Activated effector memory CD4-positive, alpha-beta T cell treated with Interleukin-2 at 50 U/mL for 16 hours (primary cell): ENCODE measurements at regions not wholly inside any gene's neighbourhood (a gene's known extent, or its start where the extent isn't known, plus 50 kb on each side); places are given as distances from the start of the nearest gene placed in this dataset.
"Not testable (repeated sequence)": the region's sequence is repeated elsewhere in the genome, so short reads cannot be mapped to it uniquely, and the experiment has no call there.

Experiments
- DNase-seq: peaks from one replicate; pipeline ENCODE4 v3.0.0-alpha.2; 2020

GRCh38 chr16:66087308-66087707 lies 279.2 kb upstream of the CDH5 start:
- DNase-seq, result no peak

- DNase-seq, result no peak
Observed at GRCh38 chr16:66085651-66086050, 280.8 kb upstream of the CDH5 start.

DNA sequence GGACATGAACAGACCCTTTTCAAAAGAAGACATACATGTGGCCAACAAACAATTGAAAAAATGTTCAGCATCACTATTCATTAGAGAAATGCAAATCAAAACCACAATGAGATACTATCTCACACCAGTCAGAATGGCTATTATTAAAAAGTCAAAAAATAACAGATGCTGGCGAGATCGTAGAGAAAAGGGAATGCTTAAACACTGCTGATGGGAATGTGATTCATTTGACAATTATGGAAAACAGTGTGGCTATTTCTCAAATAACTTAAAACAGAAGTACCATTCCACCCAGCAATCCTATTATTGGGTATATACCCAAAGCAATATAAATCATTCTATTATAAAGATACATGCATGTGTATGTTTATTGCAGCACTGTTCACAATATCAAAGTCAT lies 281.8 kb upstream of the CDH5 start:
- not testable (repeated sequence) for DNase-seq

- no peak for DNase-seq
Observed at GRCh38 chr16:66084306-66084705, 282.2 kb upstream of the CDH5 start.

DNA sequence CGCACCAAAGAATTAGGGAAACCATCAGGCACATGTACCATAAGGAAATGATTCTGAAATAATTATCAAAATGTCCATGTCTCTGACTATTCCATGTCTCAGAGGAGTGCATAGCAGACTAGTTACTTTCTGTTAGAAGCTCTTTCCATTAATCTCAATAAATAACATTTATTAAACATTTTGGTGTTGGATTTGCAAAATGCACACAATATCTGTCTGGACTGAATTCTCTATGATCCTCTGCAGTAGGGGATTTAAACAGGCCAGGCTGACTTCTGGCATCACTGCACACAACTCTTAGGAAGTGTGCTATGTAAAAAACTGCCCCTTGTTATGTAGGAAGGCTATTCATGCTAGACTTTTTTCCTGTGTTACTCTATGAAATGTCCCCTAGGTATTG lies 283.3 kb upstream of the CDH5 start:
- DNase-seq, result no peak

DNA sequence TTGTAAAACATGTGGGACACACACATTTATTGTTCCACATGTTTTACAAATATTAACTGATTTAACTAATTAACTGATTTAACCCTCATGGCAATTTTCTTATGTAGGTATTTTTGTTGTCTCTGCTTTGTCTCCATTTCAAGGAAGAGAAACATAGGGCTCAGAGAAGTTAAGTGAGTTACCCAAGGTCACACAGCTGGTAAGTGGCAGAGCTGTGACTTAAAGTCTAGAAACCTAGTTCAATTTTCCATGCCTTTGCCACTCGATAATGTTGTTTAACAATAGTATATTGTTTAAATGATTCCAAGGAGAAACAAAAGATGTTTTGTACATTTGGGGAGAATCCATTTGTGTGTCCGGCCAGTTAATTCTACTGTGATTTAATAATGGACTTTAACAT lies 284.1 kb upstream of the CDH5 start:
- DNase-seq, result no peak

GRCh38 chr16:66081775-66082366 lies 284.6 kb upstream of the CDH5 start:
- DNase-seq, result no peak

DNA sequence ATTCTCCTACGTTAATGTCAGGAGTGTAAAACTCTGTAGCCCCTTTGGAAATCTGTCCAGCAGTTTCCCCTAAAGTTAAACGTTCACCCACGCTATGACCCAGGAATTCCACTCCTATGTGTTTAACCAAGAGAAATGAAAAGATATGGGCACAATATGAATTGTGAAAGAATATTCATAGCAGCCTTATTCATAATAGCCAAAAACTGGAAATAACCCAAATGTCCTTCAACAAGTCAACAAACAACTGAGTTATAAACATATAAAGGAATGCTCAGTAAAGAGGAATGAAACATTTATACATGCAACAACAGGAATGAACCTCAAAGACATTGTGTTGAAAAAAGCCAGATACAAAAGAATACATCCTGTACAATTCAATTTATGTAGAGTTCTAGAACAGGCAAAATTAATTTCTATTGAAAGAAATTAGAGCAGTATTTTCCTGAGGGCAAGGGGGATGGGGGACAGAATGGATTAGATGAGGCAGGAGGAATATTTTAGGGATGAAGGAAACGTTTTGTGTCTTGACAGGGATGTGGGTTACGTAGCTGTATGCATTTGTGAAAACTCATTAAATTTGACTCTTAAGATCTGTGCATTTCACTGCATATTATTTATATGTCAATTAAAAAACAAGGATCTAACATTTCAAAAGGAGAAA lies 286.7 kb upstream of the CDH5 start:
- DNase-seq, result no peak

DNA sequence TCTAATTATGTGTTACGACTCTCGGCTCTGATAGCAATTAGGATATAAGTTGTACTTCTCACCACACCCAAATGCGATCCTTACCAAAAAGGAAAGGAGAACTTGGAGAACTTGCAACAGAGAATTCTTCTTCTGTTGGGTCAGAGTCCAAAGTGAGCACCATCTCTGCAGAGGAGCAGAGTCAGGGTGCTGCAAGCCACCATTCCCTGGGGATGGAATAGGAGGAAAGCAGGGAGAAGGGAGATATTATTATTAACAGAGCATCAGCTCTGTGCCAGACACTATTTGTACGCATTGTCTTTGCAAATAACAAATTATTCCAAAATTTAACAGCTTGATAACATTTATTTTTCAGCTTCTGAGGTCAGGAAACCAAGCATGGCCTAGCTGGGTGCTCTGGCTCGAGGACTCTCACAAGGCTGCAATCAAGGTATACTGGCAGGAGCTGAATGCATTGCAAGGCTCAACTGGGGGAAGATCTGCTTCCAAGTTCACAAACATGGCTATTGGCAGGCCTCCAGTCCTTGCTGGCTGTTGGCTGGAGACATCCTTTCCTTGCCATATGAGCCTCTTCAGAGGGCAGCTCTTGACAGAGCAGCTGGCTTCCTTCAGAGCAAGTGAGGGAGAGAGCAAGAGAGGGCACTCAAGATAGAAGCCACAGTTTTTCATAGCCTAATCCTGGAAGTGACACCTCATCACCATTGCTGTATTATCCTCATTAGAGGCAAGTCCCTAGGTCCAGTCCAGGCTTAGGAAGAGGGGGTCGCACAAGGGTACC lies 296.2 kb upstream of the CDH5 start:
- DNase-seq, result no peak

GRCh38 chr16:66069587-66069986 lies 296.9 kb upstream of the CDH5 start:
- DNase-seq, result no peak

DNA sequence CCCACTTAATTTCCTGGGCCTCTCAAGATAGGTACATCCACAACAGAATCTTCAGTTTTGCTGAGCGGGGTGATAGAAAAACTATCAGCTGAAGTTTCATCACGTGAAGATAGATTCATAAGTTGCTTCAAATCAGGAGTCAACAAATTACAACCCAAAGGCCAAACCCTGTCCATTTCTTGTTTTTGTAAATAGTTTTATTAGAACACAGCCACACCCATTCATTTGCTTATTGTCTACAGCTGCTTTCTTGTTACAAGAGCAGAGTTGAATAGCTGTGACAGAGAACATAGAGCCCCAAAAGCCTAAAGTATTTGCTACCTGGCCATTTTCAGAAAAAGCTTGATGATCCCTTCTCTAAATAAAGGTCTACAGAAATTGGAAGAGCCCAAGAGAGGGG lies 300.1 kb upstream of the CDH5 start:
- no peak for DNase-seq

- DNase-seq, result no peak
Observed at GRCh38 chr16:66065925-66066324, 300.6 kb upstream of the CDH5 start.

DNA sequence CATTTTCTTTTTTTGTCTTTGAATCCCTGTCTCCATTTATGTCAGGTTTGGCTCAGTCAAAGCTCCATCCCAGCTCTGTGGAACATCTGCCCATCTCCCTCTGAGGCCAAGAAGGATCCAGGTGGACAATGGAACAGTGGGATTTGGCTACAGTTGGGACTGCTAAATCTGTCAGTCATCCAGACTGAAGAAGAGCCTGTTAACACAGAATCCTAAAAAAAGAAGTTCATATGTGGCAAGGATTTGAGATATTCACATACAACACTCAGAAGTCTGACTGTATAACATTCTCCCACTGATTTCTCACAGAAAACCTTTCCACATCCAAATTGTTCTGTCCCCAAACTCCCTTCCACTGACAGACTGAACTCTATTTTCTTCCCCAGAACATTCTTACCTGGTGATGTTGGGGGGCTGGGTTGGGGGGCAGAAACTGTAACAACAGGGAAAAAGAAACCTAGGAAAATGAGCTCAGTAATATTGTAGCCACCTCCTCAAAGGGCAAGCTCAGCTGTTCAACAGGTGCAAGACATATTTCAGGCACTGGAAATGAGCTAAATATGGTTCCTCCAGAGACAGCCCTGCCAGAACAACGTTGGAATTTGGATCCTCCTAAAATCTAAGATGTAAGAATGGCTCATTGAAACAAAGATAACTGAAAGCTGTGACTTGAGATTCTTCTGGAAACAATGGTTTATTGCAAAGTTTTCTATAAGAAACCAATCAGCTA lies 301.5 kb upstream of the CDH5 start:
- no peak for DNase-seq

GRCh38 chr16:66058832-66059231 lies 307.7 kb upstream of the CDH5 start:
- DNase-seq, result no peak

DNA sequence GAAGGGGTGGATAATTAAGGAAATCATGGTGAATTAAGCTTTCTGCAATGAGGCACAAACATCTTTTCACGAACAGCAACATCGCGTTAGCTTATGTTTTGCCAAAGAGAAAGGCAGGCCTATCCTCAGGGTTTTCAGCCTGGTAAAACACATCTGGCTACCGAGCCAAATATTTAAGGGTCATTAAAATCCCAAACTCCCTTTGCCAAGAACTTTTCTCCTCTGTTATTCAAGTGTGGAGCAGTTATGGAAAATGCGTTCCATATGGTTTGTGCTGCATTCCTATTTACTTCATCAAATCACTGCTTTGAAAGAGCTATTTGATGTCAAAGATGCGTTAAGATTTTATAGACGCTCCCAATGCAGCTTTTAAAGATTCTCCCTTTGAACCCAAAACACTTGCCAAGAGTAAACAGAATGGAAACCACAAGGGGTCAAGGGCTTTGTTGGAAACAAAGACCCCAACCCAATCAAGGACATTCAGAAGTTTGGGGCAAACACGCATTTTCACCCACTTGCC lies 308.3 kb upstream of the CDH5 start:
- DNase-seq, result no peak

GRCh38 chr16:66057057-66057456 lies 309.4 kb upstream of the CDH5 start:
- no peak for DNase-seq

GRCh38 chr16:66054095-66054494 lies 312.4 kb upstream of the CDH5 start:
- DNase-seq, result no peak

- no peak for DNase-seq
Observed at GRCh38 chr16:66052745-66053144, 313.7 kb upstream of the CDH5 start.

DNA sequence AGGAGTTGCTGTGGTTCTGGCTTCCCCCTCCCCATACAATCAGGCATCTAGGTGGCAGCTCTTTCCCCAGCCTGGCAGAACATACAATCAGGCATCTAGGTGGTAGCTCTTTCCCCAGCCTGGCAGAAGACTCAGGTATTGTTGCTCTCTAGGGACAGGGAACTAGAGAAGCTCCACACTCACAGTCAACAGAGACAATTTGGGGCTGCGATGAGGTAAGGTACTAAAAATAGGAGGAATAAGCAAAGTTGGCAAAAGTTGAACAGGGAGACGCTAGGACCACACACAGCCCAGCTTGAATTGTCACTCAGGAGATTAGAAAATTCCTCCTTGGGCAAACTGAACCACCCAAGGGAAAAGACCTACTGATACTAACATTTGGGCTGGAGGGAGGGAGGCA lies 315.5 kb upstream of the CDH5 start:
- DNase-seq, result no peak

GRCh38 chr16:66049865-66050264 lies 316.6 kb upstream of the CDH5 start:
- no peak for DNase-seq

- DNase-seq, result no peak
Observed at GRCh38 chr16:66045626-66046025, 320.9 kb upstream of the CDH5 start.

DNA sequence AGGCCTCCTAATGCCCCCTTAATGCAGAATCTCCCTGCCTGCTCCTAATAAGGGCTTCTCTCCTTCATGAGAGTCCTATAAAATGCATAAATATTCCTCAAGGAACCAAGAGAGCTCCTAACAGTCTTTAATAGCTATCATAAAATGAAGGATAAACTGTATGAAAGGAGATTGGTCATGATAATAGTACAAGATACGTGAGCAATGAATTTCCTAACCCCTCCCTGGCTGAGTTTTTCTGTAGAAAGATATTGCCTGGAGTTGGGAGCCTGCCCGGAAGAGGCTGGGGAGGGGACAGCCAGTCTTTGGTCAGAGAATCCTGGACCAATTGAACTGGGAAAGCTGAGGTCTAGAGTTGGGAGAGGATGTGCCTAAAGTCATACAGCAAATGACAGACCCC lies 321.9 kb upstream of the CDH5 start:
- DNase-seq, result no peak

DNA sequence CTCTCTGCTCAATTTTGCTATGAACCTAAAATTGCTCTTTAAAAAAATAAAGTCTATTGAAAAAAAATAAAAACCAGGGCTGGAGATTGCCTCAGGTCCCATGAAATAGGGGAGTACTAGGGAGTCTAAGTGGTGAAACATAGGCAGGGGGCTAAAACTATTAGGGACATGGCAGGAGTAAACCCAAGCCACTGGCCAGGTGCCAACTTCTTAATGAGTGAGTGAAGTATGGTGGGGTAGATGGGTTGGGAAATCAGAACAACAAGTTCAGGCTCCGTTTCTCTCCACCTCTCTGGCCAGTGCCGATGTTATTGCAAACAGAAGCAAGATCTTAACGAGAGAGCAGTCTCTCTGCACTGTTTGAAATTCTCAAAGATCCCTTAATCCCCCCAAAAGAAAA lies 322.4 kb upstream of the CDH5 start:
- DNase-seq, result no peak
